ENCODE measurements at regions not wholly inside any gene's neighbourhood (a gene's known extent, or its start where the extent isn't known, plus 50 kb on each side); places are given as distances from the start of the nearest gene placed in this dataset.

DNA sequence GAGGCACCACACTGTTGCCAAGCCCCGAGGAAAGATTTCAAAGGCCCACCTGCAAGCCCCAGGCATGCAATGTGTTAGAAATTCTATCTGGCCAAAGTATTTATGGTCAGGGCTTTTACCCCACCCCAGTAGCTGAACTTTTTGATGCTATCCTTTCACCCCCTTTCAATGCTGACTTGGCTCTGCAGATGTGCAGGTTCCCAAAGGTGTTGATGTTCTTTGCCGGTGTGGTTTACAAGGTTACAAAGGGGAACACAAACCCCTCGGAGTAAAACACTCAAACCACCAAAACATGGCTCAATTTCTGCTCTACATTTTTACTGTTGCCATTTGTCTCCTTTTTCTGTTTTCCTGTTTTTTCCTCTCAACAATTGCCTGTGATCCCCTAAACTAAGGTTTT lies 145.4 kb upstream of the BNIP2 start:
- Histone ChIP-seq H2BK15ac (ENCODE audit: low read depth, low read length) (no peak overlapping the region), H3K56ac (ENCODE audit: insufficient read length, low read depth, low read length) (no peak overlapping the region), H4K91ac (ENCODE audit: insufficient read length, low read depth, low read length) (no peak overlapping the region), H3T11ph (ENCODE audit: low read length) (no peak overlapping the region), H2BK12ac (ENCODE audit: insufficient read length, low read depth, low read length) (no peak overlapping the region), H3K9ac (ENCODE audit: extremely low read depth, insufficient read length, low read length) (no peak overlapping the region), H3K14ac (ENCODE audit: insufficient read depth, low read length) (no peak overlapping the region), H4K20me1 (ENCODE audit: control insufficient read depth, insufficient read depth, insufficient read length) (no peaks in the 10 kb centered on the region), H2BK5ac (ENCODE audit: insufficient read length, low read length) (no peak overlapping the region), H2AFZ (ENCODE audit: low read length) (no peak overlapping the region), H2BK120ac (ENCODE audit: low read depth, low read length, poor library complexity, severe bottlenecking) (no peak overlapping the region), H3K23ac (ENCODE audit: insufficient read length, low read depth, low read length) (no peak overlapping the region), H3K4me1 (ENCODE audit: insufficient read depth, low read length) (no peaks in the 10 kb centered on the region), H3K4me2 (ENCODE audit: insufficient read depth, insufficient read length, low read length) (no peak overlapping the region), H3K79me2 (ENCODE audit: insufficient read depth, low read length) (no peaks in the 10 kb centered on the region), H3K18ac (ENCODE audit: insufficient read length, low read depth, low read length) (no peak overlapping the region), H2BK20ac (ENCODE audit: low read depth, low read length, poor library complexity, severe bottlenecking) (no peak overlapping the region), H3K27ac (ENCODE audit: insufficient read length, low read depth, low read length) (no peak overlapping the region), H4K8ac (replicated peaks; ENCODE audit: insufficient read length, low read depth, low read length) (no peak overlapping the region), H3K79me1 (ENCODE audit: insufficient read depth, low read depth, low read length, poor library complexity, severe bottlenecking) (no peaks in the 10 kb centered on the region), H3K4ac (ENCODE audit: low read depth, low read length) (no peak overlapping the region), H3K23me2 (ENCODE audit: insufficient read length, low read depth, low read length, poor library complexity, severe bottlenecking) (no peaks in the 10 kb centered on the region), H4K5ac (ENCODE audit: insufficient read length, low read depth, low read length) (no peak overlapping the region), H3K9me3 (ENCODE audit: control insufficient read depth, low read depth, low read length) (no peaks in the 10 kb centered on the region), H3K27me3 (ENCODE audit: insufficient read depth, low read length) (no peaks in the 10 kb centered on the region), H2AK5ac (ENCODE audit: insufficient read length, low read length) (no peak overlapping the region)
- Mint-ChIP-seq H3K27ac (no peak overlapping the region), H3K27me3 (ENCODE audit: low read depth) (peaks cover 3% of the 10 kb centered on the region; the same call in 1 of the 2 replicates), H3K4me3 (no peak overlapping the region), H3K4me1 (peaks cover 13 to 19% of the 10 kb centered on the region in 2 experiments; a peak in 3 of 4 replicates), H3K36me3 (ENCODE audit: insufficient read depth in 1 of 3, low read depth in 3 of 3) (no peaks in the 10 kb centered on the region), H3K9me3 (no peaks in the 10 kb centered on the region)
- no CpG with 5 or more reads among the region's 3 CpGs for WGBS (ENCODE audit: extremely low coverage, insufficient read length, low lambda C conversion rate)
- TF ChIP-seq CTCF (conservative IDR thresholded peaks at IDR 0.05): no peak
- DNase-seq: no peak

Data from H9 (cell line).